HG02938 (cell line): ENCODE measurements at regions not wholly inside any gene's neighbourhood (a gene's known extent, or its start where the extent isn't known, plus 50 kb on each side); places are given as distances from the start of the nearest gene placed in this dataset.
A peak's percentile ranks its signal among the peaks of the same experiment; 100 is the strongest.
"Not testable (repeated sequence)": the region's sequence is repeated elsewhere in the genome, so short reads cannot be mapped to it uniquely, and the experiment has no call there.

Experiments
- ATAC-seq: cut with Tn5 transposase; IDR thresholded peaks from one replicate; pipeline ENCODE4 v1.9.1; 2021; ENCODE audit warnings: mild to moderate bottlenecking, moderate library complexity; ENCODE audit not compliant: unreplicated experiment

- not testable (repeated sequence) for ATAC-seq
These were observed 299.1 kb upstream of the ZNF658 start for GRCh38 chr9:66601472-66601871.

DNA sequence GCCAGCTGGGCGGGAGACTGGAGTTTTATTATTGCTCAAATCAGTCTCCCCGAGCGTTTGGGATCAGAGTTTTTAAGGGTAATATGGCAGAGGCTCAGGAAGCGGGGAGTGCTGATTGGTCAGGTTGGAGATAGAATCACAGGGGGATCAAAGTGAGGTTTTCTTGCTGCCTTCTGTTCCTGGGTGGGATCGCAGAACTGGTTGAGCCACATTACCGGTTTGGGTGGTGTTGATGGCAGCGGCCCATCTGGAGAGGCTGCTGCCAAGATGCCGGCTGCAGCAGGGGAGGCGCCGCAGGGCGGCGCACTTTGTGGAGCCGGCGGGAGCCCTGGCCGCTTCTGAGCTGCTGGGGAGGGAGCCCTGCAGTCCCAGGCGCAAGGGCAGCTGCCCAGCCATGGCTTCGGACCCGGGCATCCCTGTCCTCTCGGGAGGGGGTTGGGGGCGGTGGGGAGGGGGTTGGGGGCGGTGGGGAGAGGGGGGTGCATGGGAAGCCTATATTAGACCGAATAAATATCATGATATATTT, 268.9 kb upstream of the ZNF658 start:
- not testable (repeated sequence) for ATAC-seq

DNA sequence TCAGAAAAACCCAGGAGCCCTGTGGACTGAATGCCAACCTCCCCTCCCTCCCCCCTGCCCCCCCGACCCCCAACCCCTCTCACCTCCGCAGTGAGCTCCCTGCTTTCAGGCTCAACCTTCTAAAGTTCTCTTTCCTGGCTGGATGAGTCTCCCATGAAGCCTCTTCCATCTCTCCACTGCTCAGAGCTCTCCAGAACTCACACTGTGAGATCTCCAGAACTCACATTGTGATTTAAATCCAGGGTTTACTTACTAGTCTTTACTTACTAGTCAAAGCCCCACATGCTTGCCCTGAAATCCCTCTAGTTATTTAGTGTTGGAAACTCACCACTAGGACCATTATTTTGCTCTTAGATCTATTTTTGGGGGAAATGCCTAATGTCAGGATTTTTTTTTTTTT, 252.8 kb upstream of the ZNF658 start:
- not testable (repeated sequence) for ATAC-seq

GRCh38 chr9:66690242-66690641, 210.3 kb upstream of the ZNF658 start:
- ATAC-seq = not testable (repeated sequence)

GRCh38 chr9:66695561-66696240, 204.8 kb upstream of the ZNF658 start:
- not testable (repeated sequence) for ATAC-seq

- ATAC-seq = not testable (repeated sequence)
These were observed 203.0 kb upstream of the ZNF658 start for GRCh38 chr9:66697343-66698065.

- not testable (repeated sequence) for ATAC-seq
These were observed 202.5 kb upstream of the ZNF658 start for GRCh38 chr9:66698066-66698455.

DNA sequence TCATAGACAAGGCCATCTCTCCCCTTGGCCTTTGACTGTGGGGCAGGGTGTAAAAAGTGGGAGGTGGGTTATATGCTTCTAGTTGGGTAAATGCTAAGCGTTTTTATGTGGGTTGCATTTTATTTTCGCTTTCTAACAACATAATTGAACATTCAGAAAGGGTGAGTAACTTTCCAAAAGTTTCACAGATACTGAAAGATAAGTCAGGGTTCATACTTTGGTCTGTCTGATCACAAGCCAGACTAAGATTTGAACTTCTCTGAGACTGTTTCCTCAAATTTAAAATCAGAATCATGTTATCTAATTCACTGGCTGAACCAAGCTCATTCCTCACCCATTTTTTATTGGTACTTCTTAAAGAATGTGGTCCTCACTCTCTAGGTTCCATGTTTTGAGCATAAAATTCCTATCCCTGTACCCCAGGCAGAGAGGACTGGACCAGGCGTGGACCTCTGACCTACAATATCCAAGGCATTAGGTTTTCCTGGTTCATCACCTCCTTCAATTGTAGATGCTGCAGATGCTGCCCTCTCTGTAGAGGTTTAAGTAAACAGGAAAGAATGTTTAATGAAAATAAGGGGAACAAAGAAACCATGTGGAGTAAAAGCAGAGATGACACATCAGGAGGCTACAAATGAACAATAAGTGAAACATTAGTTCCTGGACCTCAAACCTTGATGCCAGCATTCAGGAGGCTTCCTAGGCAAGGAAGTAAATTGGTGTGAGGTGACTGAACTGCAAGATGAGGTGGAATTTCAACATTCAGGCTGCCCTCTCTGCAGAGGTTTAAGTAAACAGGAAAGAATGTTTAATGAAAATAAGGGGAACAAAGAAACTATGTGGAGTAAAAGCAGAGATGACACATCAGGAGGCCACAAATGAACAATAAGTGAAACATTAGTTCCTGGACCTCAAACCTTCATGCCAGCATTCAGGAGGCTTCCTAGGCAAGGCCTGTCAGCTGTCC, 198.8 kb upstream of the ZNF658 start:
- ATAC-seq = not testable (repeated sequence)

GRCh38 chr9:66711553-66711952, 189.0 kb upstream of the ZNF658 start:
- ATAC-seq = not testable (repeated sequence)

DNA sequence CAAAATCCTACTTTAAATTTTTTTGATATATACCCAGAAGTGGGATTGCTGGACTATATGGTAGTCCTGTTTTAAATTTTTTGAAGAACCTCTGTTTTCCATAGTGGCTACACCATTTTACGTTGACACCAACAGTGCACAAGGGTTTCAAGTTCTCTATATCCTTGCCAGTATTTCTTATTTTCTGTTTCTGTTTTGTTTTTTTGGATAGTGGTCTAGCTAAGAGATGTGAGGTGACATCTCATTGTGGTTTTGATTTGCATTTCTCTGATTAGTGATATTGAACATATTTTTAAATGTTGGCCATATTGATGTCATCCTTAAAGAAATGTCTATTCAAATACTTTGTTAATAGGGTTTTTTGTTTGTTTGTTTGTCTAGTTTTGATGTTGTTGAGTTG, 187.7 kb upstream of the ZNF658 start:
- ATAC-seq = peak; percentile 79

DNA sequence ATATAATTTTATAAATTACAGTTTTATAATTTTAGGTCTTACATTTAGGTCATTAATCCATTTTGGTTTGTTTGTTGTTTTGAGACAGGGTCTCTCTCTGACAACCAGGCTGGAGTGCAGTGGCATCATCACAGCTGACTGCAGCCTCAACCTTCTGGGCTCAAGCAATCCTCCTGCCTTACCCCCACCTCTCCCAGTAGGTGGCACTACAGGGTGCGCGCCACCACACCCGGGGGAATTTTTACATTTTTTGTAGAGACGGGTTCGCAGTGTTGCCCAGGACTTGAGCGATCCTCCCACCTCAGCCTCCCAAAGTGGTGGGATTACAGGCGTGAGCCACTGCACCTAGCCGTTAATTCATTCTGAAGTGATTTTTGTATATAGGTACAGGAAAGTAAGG, 187.0 kb upstream of the ZNF658 start:
- not testable (repeated sequence) for ATAC-seq

DNA sequence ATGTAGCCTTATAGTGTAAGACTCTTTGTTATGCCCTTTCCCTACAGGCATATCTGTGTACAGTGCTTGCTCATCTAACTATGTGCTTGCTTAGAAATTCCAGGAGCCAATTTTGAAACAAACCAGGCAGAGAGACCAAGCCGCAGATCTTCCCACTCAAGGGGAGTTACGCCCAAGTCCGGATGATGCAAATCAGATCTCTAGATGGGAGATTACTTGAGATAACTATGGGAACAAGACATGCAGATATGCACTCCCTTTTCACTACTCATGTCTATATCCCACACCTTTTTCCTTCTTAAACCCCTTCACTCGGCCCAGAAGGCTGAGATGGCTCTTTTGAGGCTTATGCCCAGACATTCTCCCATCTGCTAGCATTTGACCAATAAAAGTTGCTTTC, 179.7 kb upstream of the ZNF658 start:
- ATAC-seq = not testable (repeated sequence)

DNA sequence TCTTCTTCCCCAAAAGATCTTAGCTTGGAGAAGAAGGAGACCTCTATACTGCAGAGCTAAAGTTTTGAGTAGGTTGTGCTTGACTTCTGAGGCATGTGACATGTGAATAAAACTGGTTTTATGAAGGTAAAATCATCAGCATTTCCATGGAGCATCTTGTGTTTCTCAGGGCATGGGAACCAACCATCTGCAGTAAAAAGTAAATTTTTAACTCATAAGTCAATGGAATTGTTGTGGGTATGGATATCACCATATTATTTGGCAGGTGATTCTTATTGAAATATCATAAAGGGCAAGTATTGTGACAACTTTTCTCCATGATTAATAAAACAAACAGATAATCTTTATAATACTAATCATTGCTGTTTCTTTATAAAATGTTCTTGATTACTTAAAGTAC, 173.0 kb upstream of the ZNF658 start:
- not testable (repeated sequence) for ATAC-seq

DNA sequence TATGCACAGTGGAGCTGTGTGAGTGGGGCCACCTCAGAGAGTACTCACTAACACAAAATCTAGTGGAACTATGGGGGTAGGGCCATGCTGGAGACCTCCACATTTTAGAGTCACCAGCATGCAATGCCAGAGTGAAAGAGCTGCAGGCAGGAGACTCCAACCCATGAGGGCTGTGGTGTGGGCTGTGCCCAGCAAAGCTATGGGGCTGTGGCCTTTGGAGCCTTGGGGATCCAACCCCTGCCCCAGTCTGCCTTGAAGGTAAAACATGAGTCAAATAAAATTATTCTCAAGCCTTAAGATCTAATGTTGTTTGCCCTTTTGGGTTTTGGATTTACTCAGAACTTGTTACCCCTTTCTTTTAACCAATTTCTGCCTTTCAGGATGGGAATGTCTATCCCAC, 163.8 kb upstream of the ZNF658 start:
- ATAC-seq = not testable (repeated sequence)

DNA sequence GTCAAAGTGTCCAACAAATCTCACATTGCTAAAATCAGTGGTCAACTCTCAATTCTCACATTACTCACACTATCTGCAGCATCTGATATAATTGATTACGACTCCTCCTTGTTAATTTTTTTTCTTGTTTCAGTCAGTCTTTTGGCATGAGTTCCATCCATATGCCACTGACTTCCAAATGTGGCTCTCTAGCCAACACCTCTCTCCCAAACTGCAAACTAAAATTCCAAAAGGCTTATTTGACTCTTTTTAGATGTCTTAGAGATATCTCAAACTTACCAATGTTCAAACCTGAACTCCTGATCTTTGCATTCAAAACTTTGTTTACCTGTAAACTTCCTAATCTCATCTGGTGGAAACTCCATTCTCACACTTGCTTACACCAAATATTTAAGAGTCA, 162.1 kb upstream of the ZNF658 start:
- ATAC-seq = not testable (repeated sequence)

DNA sequence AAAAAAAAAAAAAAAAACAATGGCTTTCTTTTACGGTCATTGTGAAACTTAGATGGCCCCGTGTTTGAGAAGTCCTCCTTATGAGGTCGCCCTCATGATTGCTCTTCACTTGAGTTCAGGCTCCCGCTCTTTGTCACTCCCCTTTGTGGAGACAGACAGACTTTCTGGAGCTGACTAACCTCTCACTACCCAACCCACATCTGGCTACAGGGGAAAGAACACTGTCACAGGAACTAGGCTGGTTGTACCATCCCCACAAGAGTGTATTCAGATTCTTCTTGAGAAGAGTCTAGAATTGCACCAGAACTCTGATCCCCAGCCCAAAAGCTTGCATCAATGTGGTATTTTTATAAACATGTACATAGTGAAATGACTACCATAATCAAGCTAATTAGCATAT, 160.4 kb upstream of the ZNF658 start:
- ATAC-seq = not testable (repeated sequence)

- ATAC-seq = not testable (repeated sequence)
These were observed 154.7 kb upstream of the ZNF658 start for GRCh38 chr9:66745846-66746245.

GRCh38 chr9:66752324-66752923, 148.1 kb upstream of the ZNF658 start:
- not testable (repeated sequence) for ATAC-seq

GRCh38 chr9:66759825-66760492, 140.6 kb upstream of the ZNF658 start:
- ATAC-seq = not testable (repeated sequence)
